NOMO-1 treated with dmso at 0.1 percent for 144 hours (cell line): ENCODE measurements at regions not wholly inside any gene's neighbourhood (a gene's known extent, or its start where the extent isn't known, plus 50 kb on each side); places are given as distances from the start of the nearest gene placed in this dataset.
"Not testable (repeated sequence)": the region's sequence is repeated elsewhere in the genome, so short reads cannot be mapped to it uniquely, and the experiment has no call there.

Source experiments
- DNase-seq: peaks from one replicate; lab custom pipeline; 2025; ENCODE audit not compliant: unreplicated experiment; lab: John Stamatoyannopoulos, UW

- DNase-seq, result not testable (repeated sequence)
Observed at GRCh38 chr7:138366137-138366536, 93.9 kb upstream of the TRIM24 start.

GRCh38 chr7:138366676-138367075 lies 93.4 kb upstream of the TRIM24 start:
- DNase-seq, result not testable (repeated sequence)

GRCh38 chr7:138369797-138370196 lies 90.3 kb upstream of the TRIM24 start:
- no peak for DNase-seq

- DNase-seq, result no peak
Observed at GRCh38 chr7:138370956-138371355, 89.1 kb upstream of the TRIM24 start.

- no peak for DNase-seq
Observed at GRCh38 chr7:138374119-138374693, 85.9 kb upstream of the TRIM24 start.

- DNase-seq, result no peak
Observed at GRCh38 chr7:138377306-138377705, 82.8 kb upstream of the TRIM24 start.

GRCh38 chr7:138378741-138379559 lies 81.1 kb upstream of the TRIM24 start:
- no peak for DNase-seq

- DNase-seq, result no peak
Observed at GRCh38 chr7:138382862-138383565, 77.0 kb upstream of the TRIM24 start.

- no peak for DNase-seq
Observed at GRCh38 chr7:138386821-138387220, 73.2 kb upstream of the TRIM24 start.

GRCh38 chr7:138387755-138388475 lies 72.1 kb upstream of the TRIM24 start:
- DNase-seq, result no peak

- DNase-seq, result no peak
Observed at GRCh38 chr7:138388673-138389491, 71.2 kb upstream of the TRIM24 start.

- no peak for DNase-seq
Observed at GRCh38 chr7:138395763-138396162, 64.3 kb upstream of the TRIM24 start.

GRCh38 chr7:138396251-138397070 lies 63.6 kb upstream of the TRIM24 start:
- DNase-seq, result no peak

- not testable (repeated sequence) for DNase-seq
Observed at GRCh38 chr7:138397071-138397433, 63.0 kb upstream of the TRIM24 start.

- no peak for DNase-seq
Observed at GRCh38 chr7:138398857-138399256, 61.2 kb upstream of the TRIM24 start.

GRCh38 chr7:138400400-138400886 lies 59.6 kb upstream of the TRIM24 start:
- no peak for DNase-seq

GRCh38 chr7:138402749-138403148 lies 57.3 kb upstream of the TRIM24 start:
- no peak for DNase-seq

GRCh38 chr7:138405496-138405895 lies 54.6 kb upstream of the TRIM24 start:
- DNase-seq, result no peak

- no peak for DNase-seq
Observed at GRCh38 chr7:138407792-138408191, 52.3 kb upstream of the TRIM24 start.
